Natural killer cell (primary cell): ENCODE measurements at regions not wholly inside any gene's neighbourhood (a gene's known extent, or its start where the extent isn't known, plus 50 kb on each side); places are given as distances from the start of the nearest gene placed in this dataset.

Experiments used
- ATAC-seq, 3 donors: fragments of 150-1000 bp in 2 of 3; fragments of 200-7000 bp in 1 of 3; cut with Tn5 transposase; 1 replicate in 1 of 3; 2 replicates in 2 of 3; pipeline ENCODE4 v1.10.0; 2021; ENCODE audit warnings: mild to moderate bottlenecking in 2 of 3, moderate library complexity in 2 of 3
- DNase-seq, 2 donors: peaks; one replicate each; pipeline versions ENCODE4 v3.0.0 to v3.0.0-alpha.2; 2013 to 2021; ENCODE audit warnings: mixed read lengths in 1 of 2
- H3K27ac ChIP-seq: one replicate; pipeline ENCODE4 v1.5.1; 2013; ENCODE audit warnings: mild to moderate bottlenecking, low read length
- H3K27me3 ChIP-seq: one replicate; pipeline ENCODE4 v1.6.1; 2013; ENCODE audit warnings: low read length; ENCODE audit not compliant: control insufficient read depth, insufficient read depth
- H3K36me3 ChIP-seq: one replicate; pipeline ENCODE4 v1.6.1; 2013; ENCODE audit warnings: low read length; ENCODE audit not compliant: control insufficient read depth, insufficient read depth
- H3K4me1 ChIP-seq: one replicate; pipeline ENCODE4 v1.6.1; 2013; ENCODE audit warnings: low read length; ENCODE audit not compliant: control insufficient read depth, insufficient read depth
- H3K4me3 ChIP-seq: one replicate; pipeline ENCODE4 v1.5.1; 2013; ENCODE audit warnings: low read length
- H3K9me3 ChIP-seq: one replicate; pipeline ENCODE4 v1.6.1; 2013; ENCODE audit warnings: low read length; ENCODE audit not compliant: control insufficient read depth, insufficient read depth
- H3K27ac Mint-ChIP-seq, 2 donors: one replicate each; pipeline ENCODE4 v1.8.0; 2022; ENCODE audit warnings: mild to moderate bottlenecking in 2 of 2, mixed read lengths in 2 of 2, moderate library complexity in 1 of 2
- H3K27me3 Mint-ChIP-seq, 2 donors: one replicate each; pipeline ENCODE4 v1.8.0; 2022; ENCODE audit warnings: low read depth in 2 of 2, mixed read lengths in 2 of 2
- H3K36me3 Mint-ChIP-seq: one replicate; pipeline ENCODE4 v1.8.0; 2022; ENCODE audit warnings: mixed read lengths
- H3K4me1 Mint-ChIP-seq, 2 donors: one replicate each; pipeline ENCODE4 v1.8.0; 2022; ENCODE audit warnings: mixed read lengths in 2 of 2
- H3K4me3 Mint-ChIP-seq: one replicate; pipeline ENCODE4 v1.8.0; 2022; ENCODE audit warnings: mild to moderate bottlenecking, moderate library complexity, mixed read lengths
- H3K9me3 Mint-ChIP-seq, 2 donors: one replicate each; pipeline ENCODE4 v1.8.0; 2022; ENCODE audit warnings: mixed read lengths in 2 of 2
- CTCF ChIP-seq: fragments of 200-600 bp; IDR thresholded peaks from one replicate; pipeline ENCODE4 v1.8.0; 2022; ENCODE audit warnings: antibody characterized with exemption
- WGBS: methylation state at CpG from one replicate; pipeline ENCODE4 v1.1.7; 2013; ENCODE audit warnings: missing lambda C conversion rate; ENCODE audit not compliant: insufficient coverage; 5-methylcytosine and 5-hydroxymethylcytosine counted together
- intact Hi-C: fragments of 100-400 bp; cut with micrococcal nuclease; formaldehyde crosslinking; loops from one replicate; pipeline ENCODE4 v1.14.2; 2022

DNA sequence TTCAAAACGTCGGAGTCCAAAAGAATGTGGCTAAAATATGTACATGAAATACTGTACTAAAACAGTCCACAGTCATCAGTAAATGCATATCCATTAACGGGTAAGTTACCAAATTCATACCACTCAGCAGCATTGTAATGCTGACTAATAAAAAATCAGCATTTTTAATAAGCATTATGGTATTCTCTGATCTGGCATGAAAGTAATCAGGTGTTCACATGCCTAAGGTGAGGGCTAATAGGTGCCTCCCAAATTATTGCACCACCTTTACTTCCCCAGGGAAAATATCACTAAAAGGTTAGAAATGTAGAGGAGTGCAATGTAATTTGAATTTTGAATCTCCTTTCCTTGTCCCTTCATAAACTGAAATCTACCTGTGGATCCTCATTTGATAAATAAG, 69.6 kb upstream of the PTGS2 start:
- Mint-ChIP-seq H3K9me3 (peaks cover 0 to 2% of the 10 kb centered on the region in 2 donors), H3K4me1 (no peaks in the 10 kb centered on the region), H3K4me3 (no peak overlapping the region), H3K27ac (no peak overlapping the region), H3K36me3 (no peaks in the 10 kb centered on the region), H3K27me3 (no peaks in the 10 kb centered on the region)
- H3K4me3 ChIP-seq: no peak overlapping the region
- ATAC-seq (no peak), DNase-seq (no peak)
- H3K27me3 ChIP-seq: no peaks in the 10 kb centered on the region
- H3K9me3 ChIP-seq: peaks cover 8% of the 10 kb centered on the region
- no peak for TF ChIP-seq CTCF
- WGBS: no CpG with 5 or more reads among the region's 3 CpGs
- H3K4me1 ChIP-seq: no peaks in the 10 kb centered on the region
- H3K27ac ChIP-seq: no peak overlapping the region
- no peaks in the 10 kb centered on the region for H3K36me3 ChIP-seq
- intact Hi-C loops: no loop called here

DNA sequence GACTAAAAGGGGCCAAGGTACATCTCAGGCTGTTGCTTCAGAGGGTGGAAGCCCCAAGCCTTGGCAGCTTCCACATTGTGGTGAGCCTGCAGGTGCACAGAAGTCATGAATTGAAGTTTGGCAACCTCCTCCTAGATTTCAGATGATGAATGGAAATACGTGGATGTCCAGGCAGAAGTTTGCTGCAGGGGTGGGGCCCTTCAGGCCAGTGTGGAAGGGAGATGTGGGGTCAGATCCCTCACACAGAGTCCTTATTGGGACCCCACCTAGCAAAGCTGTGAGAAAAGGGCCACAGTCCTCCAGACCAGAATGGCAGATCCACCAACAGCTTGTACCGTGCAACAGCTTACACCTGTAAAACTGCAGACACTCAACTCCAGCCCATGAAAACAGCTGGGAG, 67.4 kb upstream of the PTGS2 start:
- no peak overlapping the region for H3K4me3 ChIP-seq
- H3K27ac ChIP-seq: no peak overlapping the region
- peaks cover 0 to 2% of the 10 kb centered on the region in 2 donors for H3K9me3 Mint-ChIP-seq
- H3K27me3 Mint-ChIP-seq: no peaks in the 10 kb centered on the region
- no peaks in the 10 kb centered on the region for H3K4me1 Mint-ChIP-seq
- no peak overlapping the region for H3K27ac Mint-ChIP-seq
- H3K9me3 ChIP-seq: peaks cover 8% of the 10 kb centered on the region
- intact Hi-C loops: no loop called here
- no peak overlapping the region for H3K4me3 Mint-ChIP-seq
- no peak for TF ChIP-seq CTCF
- H3K36me3 Mint-ChIP-seq: no peaks in the 10 kb centered on the region
- no peaks in the 10 kb centered on the region for H3K36me3 ChIP-seq
- 76% methylated on average over 2 of the region's 2 CpGs for WGBS
- no peak for DNase-seq
- no peaks in the 10 kb centered on the region for H3K4me1 ChIP-seq
- no peak for ATAC-seq
- no peaks in the 10 kb centered on the region for H3K27me3 ChIP-seq

- Mint-ChIP-seq H3K27ac (no peak overlapping the region), H3K4me3 (no peak overlapping the region), H3K27me3 (no peaks in the 10 kb centered on the region), H3K4me1 (no peaks in the 10 kb centered on the region), H3K36me3 (no peaks in the 10 kb centered on the region), H3K9me3 (peaks cover 0 to 2% of the 10 kb centered on the region in 2 donors)
- Histone ChIP-seq H3K9me3 (peaks cover 8% of the 10 kb centered on the region), H3K27ac (no peak overlapping the region), H3K4me3 (no peak overlapping the region), H3K4me1 (no peaks in the 10 kb centered on the region), H3K36me3 (no peaks in the 10 kb centered on the region), H3K27me3 (no peaks in the 10 kb centered on the region)
- DNase-seq: no peak
- no peak for ATAC-seq
- no peak for TF ChIP-seq CTCF
- intact Hi-C loops: no loop called here
- WGBS: 33% methylated on average over 1 of the region's 4 CpGs
Observed at GRCh38 chr1:186745531-186746146, 65.4 kb upstream of the PTGS2 start.

DNA sequence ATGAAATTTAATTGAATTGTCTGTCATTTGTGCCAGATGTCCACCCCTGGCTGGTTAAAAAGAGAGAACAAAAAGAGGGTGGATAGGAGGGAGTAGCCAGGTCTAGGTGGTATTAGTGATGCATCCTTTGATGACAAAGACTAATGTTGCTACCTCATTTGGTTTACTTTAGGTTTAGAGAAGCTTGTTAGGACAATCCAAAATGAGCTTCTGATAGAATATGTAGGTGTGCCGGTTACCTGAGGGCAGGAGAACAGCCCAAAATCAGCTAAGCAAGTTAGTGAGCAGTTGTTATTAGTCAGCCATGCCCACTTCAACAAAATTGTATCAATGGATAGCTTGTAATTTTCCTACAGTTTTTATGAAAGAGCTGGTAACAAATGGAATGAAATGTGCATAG, 61.4 kb upstream of the PTGS2 start:
- Mint-ChIP-seq H3K9me3 (peaks cover 4% of the 10 kb centered on the region in 2 donors), H3K36me3 (no peaks in the 10 kb centered on the region), H3K4me1 (no peaks in the 10 kb centered on the region), H3K27ac (no peak overlapping the region), H3K27me3 (no peaks in the 10 kb centered on the region), H3K4me3 (no peak overlapping the region)
- Histone ChIP-seq H3K9me3 (no peaks in the 10 kb centered on the region), H3K4me1 (no peaks in the 10 kb centered on the region), H3K4me3 (no peak overlapping the region), H3K36me3 (no peaks in the 10 kb centered on the region), H3K27ac (no peak overlapping the region), H3K27me3 (no peaks in the 10 kb centered on the region)
- DNase-seq (no peak), ATAC-seq (no peak)
- WGBS: 94% methylated on average over 1 of the region's 1 CpG
- no peak for TF ChIP-seq CTCF
- intact Hi-C loops: no loop called here
